Coronary artery (tissue), 2 donors: ENCODE measurements at regions not wholly inside any gene's neighbourhood (a gene's known extent, or its start where the extent isn't known, plus 50 kb on each side); places are given as distances from the start of the nearest gene placed in this dataset.

Experiments
- DNase-seq: peaks from one replicate; pipeline ENCODE4 v3.0.0-alpha.2; 2017; ENCODE audit warnings: low spot score
- H3K27ac ChIP-seq, 2 donors: fragments of 200-600 bp; sonication (generic); one replicate each; pipeline ENCODE4 v1.5.1; 2016 to 2019
- H3K4me3 ChIP-seq: fragments of 200-600 bp; sonication (generic); 2 replicates; pipeline ENCODE4 v1.5.1; 2016; ENCODE audit warnings: mild to moderate bottlenecking, moderate library complexity
- CTCF ChIP-seq: fragments of 200-600 bp; sonication (generic); IDR thresholded peaks from one replicate; pipeline ENCODE4 v1.5.1; 2019; ENCODE audit warnings: antibody characterized with exemption

- no peak overlapping the region for H3K4me3 ChIP-seq
- DNase-seq = no peak
- TF ChIP-seq CTCF = no peak
- H3K27ac ChIP-seq = peak overlapping the region in 1 of 2 donors; percentile 32
Measured at GRCh38 chr1:94654919-94655318, 113.4 kb upstream of the F3 start.

- peak overlapping the region in 1 of 2 donors; percentile 32 for H3K27ac ChIP-seq
- no peak for DNase-seq
- TF ChIP-seq CTCF = no peak
- H3K4me3 ChIP-seq = no peak overlapping the region
Measured at GRCh38 chr1:94654459-94654858, 112.9 kb upstream of the F3 start.

GRCh38 chr1:94654031-94654430 lies 112.5 kb upstream of the F3 start:
- no peak for DNase-seq
- no peak for TF ChIP-seq CTCF
- Histone ChIP-seq H3K4me3 (no peak overlapping the region), H3K27ac (no peak overlapping the region)

- no peak overlapping the region for H3K4me3 ChIP-seq
- DNase-seq = no peak
- no peak for TF ChIP-seq CTCF
- no peak overlapping the region for H3K27ac ChIP-seq
Measured at GRCh38 chr1:94653454-94653853, 111.9 kb upstream of the F3 start.

- no peak for DNase-seq
- H3K4me3 ChIP-seq = no peak overlapping the region
- H3K27ac ChIP-seq = no peak overlapping the region
- TF ChIP-seq CTCF = no peak
Measured at GRCh38 chr1:94651076-94651475, 109.5 kb upstream of the F3 start.

- no peak for DNase-seq
- TF ChIP-seq CTCF = no peak
- Histone ChIP-seq H3K4me3 (no peak overlapping the region), H3K27ac (no peak overlapping the region)
Measured at GRCh38 chr1:94650301-94650700, 108.7 kb upstream of the F3 start.

- peak overlapping the region; percentile 42 for H3K4me3 ChIP-seq
Measured at GRCh38 chr1:94648225-94649007, 106.9 kb upstream of the F3 start.

More at GRCh38 chr1:94648225-94649007, 106.9 kb upstream of the F3 start:
- H3K27ac ChIP-seq = peak overlapping the region in 1 of 2 donors; percentile 75
- DNase-seq = peak; percentile 83
- no peak for TF ChIP-seq CTCF
